Immature natural killer cell (primary cell): ENCODE measurements at regions not wholly inside any gene's neighbourhood (a gene's known extent, or its start where the extent isn't known, plus 50 kb on each side); places are given as distances from the start of the nearest gene placed in this dataset.

ENCODE experiments used
- DNase-seq, 3 donors: peaks; one replicate each; pipeline ENCODE4 v3.0.0; 2022; ENCODE audit warnings: mixed read lengths in 1 of 3
- H3K27ac Mint-ChIP-seq, 6 donors: one replicate each; pipeline ENCODE4 v1.8.0; 2020; ENCODE audit warnings: mixed read lengths in 6 of 6, mild to moderate bottlenecking in 5 of 6, inconsistent platforms in 4 of 6, moderate library complexity in 3 of 6
- H3K27me3 Mint-ChIP-seq, 3 donors: one replicate each; pipeline ENCODE4 v1.8.0; 2020 to 2021; ENCODE audit warnings: low read depth in 3 of 3, mild to moderate bottlenecking in 3 of 3, mixed read lengths in 3 of 3, moderate library complexity in 3 of 3, inconsistent platforms in 1 of 3
- H3K36me3 Mint-ChIP-seq, 3 donors: one replicate each; pipeline ENCODE4 v1.8.0; 2020; ENCODE audit warnings: mixed read lengths in 3 of 3, inconsistent platforms in 2 of 3, mild to moderate bottlenecking in 2 of 3
- H3K4me1 Mint-ChIP-seq, 2 donors: one replicate each; pipeline ENCODE4 v1.8.0; 2020; ENCODE audit warnings: inconsistent platforms in 2 of 2, mild to moderate bottlenecking in 2 of 2, mixed read lengths in 2 of 2, moderate library complexity in 1 of 2
- H3K4me3 Mint-ChIP-seq, 5 donors: one replicate each; pipeline ENCODE4 v1.8.0; 2020; ENCODE audit warnings: mild to moderate bottlenecking in 5 of 5, mixed read lengths in 5 of 5, inconsistent platforms in 3 of 5, moderate library complexity in 3 of 5
- H3K9me3 Mint-ChIP-seq, 6 donors: one replicate each; pipeline ENCODE4 v1.8.0; 2020; ENCODE audit warnings: mild to moderate bottlenecking in 6 of 6, mixed read lengths in 6 of 6, inconsistent platforms in 4 of 6, moderate library complexity in 3 of 6

GRCh38 chr2:21972586-21972985, 848.8 kb downstream of the TDRD15 start:
- Mint-ChIP-seq H3K4me1 (no peaks in the 10 kb centered on the region), H3K4me3 (no peak overlapping the region), H3K27me3 (peaks cover 0 to 2% (median 1%) of the 10 kb centered on the region in 3 donors), H3K27ac (no peak overlapping the region), H3K9me3 (peaks cover 2 to 50% (median 25%) of the 10 kb centered on the region in 6 donors), H3K36me3 (no peaks in the 10 kb centered on the region)
- no peak for DNase-seq

- DNase-seq: no peak
- Mint-ChIP-seq H3K4me3 (no peak overlapping the region), H3K27ac (no peak overlapping the region), H3K27me3 (no peaks in the 10 kb centered on the region), H3K9me3 (peaks cover 6 to 62% (median 28%) of the 10 kb centered on the region in 6 donors), H3K4me1 (no peaks in the 10 kb centered on the region), H3K36me3 (peaks cover 0 to 3% (median 0%) of the 10 kb centered on the region in 3 donors)
Observed at GRCh38 chr2:21981127-21981526, 857.4 kb downstream of the TDRD15 start.

- Mint-ChIP-seq H3K27me3 (peaks cover 0 to 1% (median 0%) of the 10 kb centered on the region in 3 donors), H3K9me3 (peaks cover 9 to 74% (median 37%) of the 10 kb centered on the region in 6 donors), H3K36me3 (peaks cover 0 to 5% (median 0%) of the 10 kb centered on the region in 3 donors), H3K4me1 (no peaks in the 10 kb centered on the region), H3K4me3 (no peak overlapping the region), H3K27ac (no peak overlapping the region)
- no peak for DNase-seq
Observed at GRCh38 chr2:21993002-21993401, 869.2 kb downstream of the TDRD15 start.

GRCh38 chr2:21996339-21996738, 872.6 kb downstream of the TDRD15 start:
- Mint-ChIP-seq H3K4me3 (no peak overlapping the region), H3K9me3 (peaks cover 13 to 54% (median 37%) of the 10 kb centered on the region in 6 donors)

GRCh38 chr2:21999522-21999921, 875.8 kb downstream of the TDRD15 start:
- H3K27ac Mint-ChIP-seq: no peak overlapping the region
- H3K36me3 Mint-ChIP-seq: peaks cover 0 to 5% (median 0%) of the 10 kb centered on the region in 3 donors
- H3K27me3 Mint-ChIP-seq: peaks cover 0 to 2% (median 0%) of the 10 kb centered on the region in 3 donors
- no peak overlapping the region for H3K4me3 Mint-ChIP-seq
- H3K9me3 Mint-ChIP-seq: peaks cover 13 to 49% (median 35%) of the 10 kb centered on the region in 6 donors
- no peaks in the 10 kb centered on the region for H3K4me1 Mint-ChIP-seq
- no peak for DNase-seq

More at GRCh38 chr2:21996339-21996738, 872.6 kb downstream of the TDRD15 start:
- no peak overlapping the region for H3K27ac Mint-ChIP-seq
- H3K36me3 Mint-ChIP-seq: peaks cover 0 to 5% (median 0%) of the 10 kb centered on the region in 3 donors
- H3K4me1 Mint-ChIP-seq: no peaks in the 10 kb centered on the region
- peaks cover 0 to 2% (median 1%) of the 10 kb centered on the region in 3 donors for H3K27me3 Mint-ChIP-seq
- DNase-seq: no peak

GRCh38 chr2:22002066-22002465, 878.3 kb downstream of the TDRD15 start:
- Mint-ChIP-seq H3K9me3 (peaks cover 12 to 52% (median 27%) of the 10 kb centered on the region in 6 donors), H3K27ac (no peak overlapping the region), H3K4me1 (no peaks in the 10 kb centered on the region), H3K27me3 (peaks cover 0 to 2% (median 0%) of the 10 kb centered on the region in 3 donors), H3K4me3 (no peak overlapping the region), H3K36me3 (peaks cover 0 to 4% (median 0%) of the 10 kb centered on the region in 3 donors)
- DNase-seq: no peak

- peaks cover 0 to 2% (median 0%) of the 10 kb centered on the region in 3 donors for H3K27me3 Mint-ChIP-seq
- no peaks in the 10 kb centered on the region for H3K4me1 Mint-ChIP-seq
- H3K27ac Mint-ChIP-seq: no peak overlapping the region
- no peak overlapping the region for H3K4me3 Mint-ChIP-seq
- H3K36me3 Mint-ChIP-seq: peaks cover 0 to 5% (median 0%) of the 10 kb centered on the region in 3 donors
- DNase-seq: no peak
- peaks cover 9 to 56% (median 29%) of the 10 kb centered on the region in 6 donors for H3K9me3 Mint-ChIP-seq
Observed at GRCh38 chr2:22003270-22003669, 879.5 kb downstream of the TDRD15 start.

- no peak for DNase-seq
- peaks cover 0 to 12% (median 0%) of the 10 kb centered on the region in 3 donors for H3K36me3 Mint-ChIP-seq
- H3K4me1 Mint-ChIP-seq: no peaks in the 10 kb centered on the region
- no peak overlapping the region for H3K27ac Mint-ChIP-seq
- no peak overlapping the region for H3K4me3 Mint-ChIP-seq
- H3K27me3 Mint-ChIP-seq: peaks cover 0 to 3% (median 0%) of the 10 kb centered on the region in 3 donors
- H3K9me3 Mint-ChIP-seq: peaks cover 10 to 64% (median 36%) of the 10 kb centered on the region in 6 donors
Observed at GRCh38 chr2:22011048-22011447, 887.3 kb downstream of the TDRD15 start.

GRCh38 chr2:22020091-22020742, 896.4 kb downstream of the TDRD15 start:
- Mint-ChIP-seq H3K36me3 (no peaks in the 10 kb centered on the region), H3K27me3 (peaks cover 0 to 1% (median 0%) of the 10 kb centered on the region in 3 donors), H3K4me1 (no peaks in the 10 kb centered on the region), H3K9me3 (peaks cover 8 to 54% (median 12%) of the 10 kb centered on the region in 6 donors), H3K4me3 (no peak overlapping the region), H3K27ac (no peak overlapping the region)
- no peak for DNase-seq

GRCh38 chr2:22027345-22028005, 903.7 kb downstream of the TDRD15 start:
- Mint-ChIP-seq H3K36me3 (no peaks in the 10 kb centered on the region), H3K27ac (no peak overlapping the region), H3K27me3 (no peaks in the 10 kb centered on the region), H3K4me3 (no peak overlapping the region), H3K9me3 (peaks cover 0 to 44% (median 14%) of the 10 kb centered on the region in 6 donors), H3K4me1 (no peaks in the 10 kb centered on the region)
- DNase-seq: no peak

GRCh38 chr2:22035361-22035830, 911.6 kb downstream of the TDRD15 start:
- no peak for DNase-seq
- Mint-ChIP-seq H3K36me3 (no peaks in the 10 kb centered on the region), H3K27ac (no peak overlapping the region), H3K4me1 (no peaks in the 10 kb centered on the region), H3K27me3 (no peaks in the 10 kb centered on the region), H3K4me3 (no peak overlapping the region), H3K9me3 (peaks cover 11 to 61% (median 19%) of the 10 kb centered on the region in 6 donors)

- no peak for DNase-seq
- no peaks in the 10 kb centered on the region for H3K36me3 Mint-ChIP-seq
- no peaks in the 10 kb centered on the region for H3K4me1 Mint-ChIP-seq
- no peaks in the 10 kb centered on the region for H3K27me3 Mint-ChIP-seq
- peaks cover 10 to 58% (median 21%) of the 10 kb centered on the region in 6 donors for H3K9me3 Mint-ChIP-seq
- no peak overlapping the region for H3K27ac Mint-ChIP-seq
- no peak overlapping the region for H3K4me3 Mint-ChIP-seq
Observed at GRCh38 chr2:22037274-22037673, 913.5 kb downstream of the TDRD15 start.

- no peak overlapping the region for H3K27ac Mint-ChIP-seq
- H3K36me3 Mint-ChIP-seq: no peaks in the 10 kb centered on the region
- H3K9me3 Mint-ChIP-seq: peaks cover 7 to 54% (median 23%) of the 10 kb centered on the region in 6 donors
- H3K4me1 Mint-ChIP-seq: no peaks in the 10 kb centered on the region
- H3K4me3 Mint-ChIP-seq: no peak overlapping the region
- DNase-seq: no peak
- no peaks in the 10 kb centered on the region for H3K27me3 Mint-ChIP-seq
Observed at GRCh38 chr2:22043784-22044183, 920.0 kb downstream of the TDRD15 start.
